NCI-H2081 treated with DMSO at 0.1 percent for 48 hours (cell line): ENCODE measurements at regions not wholly inside any gene's neighbourhood (a gene's known extent, or its start where the extent isn't known, plus 50 kb on each side); places are given as distances from the start of the nearest gene placed in this dataset.
"Not testable (repeated sequence)": the region's sequence is repeated elsewhere in the genome, so short reads cannot be mapped to it uniquely, and the experiment has no call there.

Experiments used
- DNase-seq: peaks from one replicate; lab custom pipeline; 2025; lab: John Stamatoyannopoulos, UW

DNA sequence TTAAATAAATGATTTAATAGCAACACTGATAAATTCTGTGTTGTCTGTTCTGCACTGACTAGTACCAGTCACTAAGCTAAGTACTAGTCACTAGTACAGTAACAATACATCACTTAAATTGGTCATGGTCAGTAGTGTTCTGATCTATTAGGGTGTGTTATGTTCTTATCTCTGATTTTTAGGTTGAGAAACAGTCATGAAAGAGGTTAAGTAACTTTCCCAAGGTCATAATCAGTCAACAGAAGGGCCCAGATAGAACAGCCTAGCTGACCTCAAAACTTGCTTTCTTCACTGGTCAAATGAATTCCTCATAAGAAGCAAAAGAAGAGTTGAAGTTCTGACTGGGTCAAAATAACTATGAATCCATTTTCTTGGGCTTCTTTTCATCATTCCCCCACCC, 1492.7 kb downstream of the MAT2B start:
- DNase-seq: no peak

DNA sequence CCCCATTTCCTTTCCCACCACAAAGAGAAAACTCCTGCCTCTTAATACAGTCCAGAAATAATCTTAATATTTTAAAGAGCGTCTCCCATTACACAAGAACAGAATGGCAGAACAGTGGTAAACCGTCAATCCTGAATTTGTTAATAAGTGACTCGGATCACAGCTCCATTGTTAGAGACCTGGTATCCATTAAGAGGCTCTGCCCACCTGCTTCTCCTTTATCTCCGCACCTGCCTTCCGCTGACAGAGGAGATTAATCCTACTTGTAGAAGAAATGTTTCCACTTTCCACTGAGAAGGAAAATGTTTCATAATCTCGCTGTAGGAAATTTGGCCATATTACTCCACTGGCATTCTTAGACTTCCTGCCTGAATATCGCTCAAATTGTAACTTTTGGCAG, 1493.2 kb downstream of the MAT2B start:
- no peak for DNase-seq

DNA sequence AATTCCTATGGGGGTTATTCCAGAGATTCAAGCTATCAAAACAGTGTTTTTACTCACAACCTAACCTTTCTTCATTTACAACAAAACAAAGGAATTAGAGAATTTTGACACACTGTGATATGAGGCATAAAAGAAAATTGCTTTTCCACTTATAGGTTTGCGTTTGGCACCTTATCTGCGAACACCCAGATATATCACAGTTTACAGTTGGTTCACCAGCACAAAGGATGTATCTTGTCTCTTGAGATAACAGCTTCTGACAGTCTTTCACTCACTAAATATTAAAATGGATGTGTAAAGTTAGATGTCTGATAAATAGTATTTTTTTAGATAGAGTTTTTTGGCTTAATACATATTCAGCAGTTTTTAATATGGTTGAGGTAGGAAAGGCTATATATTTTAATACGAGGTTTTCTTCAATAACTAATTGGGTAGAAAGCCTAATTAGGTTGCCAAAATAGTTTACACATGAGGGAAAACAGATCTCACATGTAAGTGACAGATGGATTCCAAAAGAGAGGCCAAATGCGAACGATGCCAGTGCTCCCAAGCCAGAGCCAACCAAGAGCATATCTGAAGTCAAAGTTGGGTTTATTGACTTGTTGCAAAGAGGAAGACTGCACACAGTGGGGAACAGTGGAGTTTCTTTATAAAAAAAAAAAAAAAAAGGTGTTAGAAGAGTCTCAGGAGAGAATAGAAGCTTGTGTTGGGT, 1495.2 kb downstream of the MAT2B start:
- no peak for DNase-seq

DNA sequence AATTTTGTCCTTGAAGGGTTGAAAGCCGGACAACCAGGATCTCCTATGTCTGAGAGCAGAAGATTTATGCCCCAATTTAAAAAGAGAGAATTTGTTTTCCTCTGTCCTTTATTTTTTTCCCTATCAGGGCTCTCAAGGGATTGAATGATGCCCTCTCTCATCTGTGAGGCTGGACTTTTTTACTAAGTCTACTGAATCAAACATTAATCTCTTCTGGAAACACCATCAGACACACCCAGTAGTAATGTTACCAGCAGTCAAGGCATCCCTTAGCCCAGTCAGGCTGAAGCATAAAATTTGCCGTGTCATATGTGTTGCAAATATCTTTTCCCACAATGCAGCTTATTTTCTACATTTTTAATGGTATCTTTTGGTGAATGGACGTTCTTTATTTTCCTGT, 1497.9 kb downstream of the MAT2B start:
- no peak for DNase-seq

DNA sequence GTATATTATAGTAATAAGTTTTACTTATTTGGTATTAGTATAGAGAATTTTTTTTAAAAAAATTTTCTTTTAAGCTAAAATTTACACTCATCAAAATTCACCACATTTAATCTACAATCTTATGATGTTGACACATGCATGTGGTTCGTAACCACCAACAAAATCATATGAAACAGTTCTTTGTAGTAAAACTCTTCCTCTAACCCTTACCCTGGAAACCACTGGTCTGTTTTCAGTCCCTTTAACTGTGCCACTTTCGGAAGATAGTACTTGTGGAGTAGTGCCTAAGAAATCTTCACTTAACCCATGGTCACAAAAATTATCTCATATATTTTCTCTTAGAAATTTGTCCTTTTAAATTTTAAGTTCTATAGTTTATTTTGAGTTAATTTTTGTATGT, 1498.8 kb downstream of the MAT2B start:
- no peak for DNase-seq

DNA sequence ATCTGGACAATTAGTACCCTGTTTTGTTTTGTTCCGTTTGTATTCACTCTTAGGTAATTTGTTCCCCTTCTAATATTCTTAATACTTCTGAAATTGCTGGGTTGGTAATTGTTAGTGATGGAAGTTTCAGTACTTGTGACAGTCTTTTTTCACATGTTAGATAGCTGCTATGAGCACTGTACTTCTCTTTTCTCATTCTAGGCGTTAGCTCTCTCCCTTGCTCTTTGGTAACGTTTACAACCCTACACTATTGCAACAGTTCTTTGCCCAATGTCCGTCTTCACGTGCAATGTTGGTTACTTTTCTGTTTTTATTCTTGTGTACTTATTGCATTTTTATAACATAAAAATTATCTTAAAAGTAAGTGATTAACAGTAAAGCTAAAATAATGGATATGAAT, 1509.0 kb downstream of the MAT2B start:
- no peak for DNase-seq

DNA sequence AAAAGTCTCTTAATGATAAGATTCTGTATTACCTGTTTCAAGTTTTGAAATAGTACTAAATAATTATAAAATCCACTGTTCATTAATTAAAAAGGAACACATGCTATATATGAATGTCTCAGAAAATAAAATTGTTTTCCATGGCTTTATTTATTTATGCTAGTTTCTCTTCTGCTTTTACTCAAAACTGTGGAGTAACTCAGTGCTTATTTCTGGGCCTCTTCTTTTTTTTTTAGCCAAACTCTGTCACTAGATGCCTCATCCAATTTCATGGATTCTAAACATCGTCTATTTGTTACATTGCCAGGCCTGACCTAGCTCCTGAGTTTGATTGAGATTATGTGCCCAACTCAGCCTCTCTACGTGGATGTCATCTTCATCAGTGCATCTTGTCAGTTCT, 1509.7 kb downstream of the MAT2B start:
- no peak for DNase-seq

DNA sequence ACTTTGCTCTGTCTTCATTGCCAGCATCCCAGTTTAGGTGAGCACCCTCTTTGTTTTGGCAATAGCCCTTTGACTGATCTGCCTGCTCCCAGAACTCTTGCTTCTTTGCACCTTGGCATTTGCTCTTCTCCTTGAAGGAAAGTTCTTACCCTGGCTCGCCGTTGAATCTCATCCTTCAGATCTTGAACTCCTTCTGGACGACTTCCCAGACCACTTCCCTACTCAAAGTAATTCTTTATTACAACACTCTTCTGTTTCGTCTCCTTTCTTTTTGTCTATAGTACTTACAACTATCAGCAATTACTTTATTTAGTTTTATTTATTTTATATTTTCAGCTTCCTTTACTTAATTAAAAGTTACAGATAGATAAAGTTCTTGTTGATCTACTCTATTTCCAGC, 1510.1 kb downstream of the MAT2B start:
- DNase-seq: no peak

DNA sequence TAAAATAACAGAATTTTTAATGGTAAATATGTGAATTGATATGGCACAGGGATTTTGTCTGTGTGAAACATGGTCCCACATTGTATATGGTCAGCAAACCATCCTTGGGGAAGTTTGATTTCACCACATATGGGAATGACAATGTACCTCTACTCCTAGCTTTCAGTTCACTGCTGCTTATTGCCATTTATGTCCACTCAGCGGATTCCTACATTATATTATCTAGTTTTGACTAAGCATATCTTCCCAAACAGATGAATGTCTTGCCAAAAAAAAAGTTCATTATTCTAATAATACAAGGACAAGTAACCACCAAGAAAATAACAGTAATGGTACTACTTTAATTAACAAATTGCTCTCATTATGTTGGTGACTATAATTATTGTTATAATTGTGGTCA, 1521.6 kb downstream of the MAT2B start:
- DNase-seq: no peak

DNA sequence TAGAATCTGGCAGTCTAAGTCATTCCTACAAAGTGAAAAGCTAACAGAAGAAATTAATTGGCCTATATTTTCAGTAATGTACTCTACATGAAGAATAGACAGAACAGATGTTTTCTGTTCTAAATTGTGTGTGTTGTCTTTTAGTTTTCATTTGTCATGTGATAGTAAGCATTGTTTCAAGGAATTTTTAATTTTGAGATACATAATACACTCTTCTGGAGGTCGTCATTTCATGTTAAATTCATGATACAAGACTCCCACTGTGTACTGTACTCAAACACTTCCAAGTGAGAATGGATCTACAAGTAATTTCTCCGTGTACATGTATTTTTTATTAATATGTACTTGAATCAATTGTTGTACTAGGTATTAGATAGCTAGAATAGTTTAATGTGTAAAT, 1522.9 kb downstream of the MAT2B start:
- DNase-seq: no peak

DNA sequence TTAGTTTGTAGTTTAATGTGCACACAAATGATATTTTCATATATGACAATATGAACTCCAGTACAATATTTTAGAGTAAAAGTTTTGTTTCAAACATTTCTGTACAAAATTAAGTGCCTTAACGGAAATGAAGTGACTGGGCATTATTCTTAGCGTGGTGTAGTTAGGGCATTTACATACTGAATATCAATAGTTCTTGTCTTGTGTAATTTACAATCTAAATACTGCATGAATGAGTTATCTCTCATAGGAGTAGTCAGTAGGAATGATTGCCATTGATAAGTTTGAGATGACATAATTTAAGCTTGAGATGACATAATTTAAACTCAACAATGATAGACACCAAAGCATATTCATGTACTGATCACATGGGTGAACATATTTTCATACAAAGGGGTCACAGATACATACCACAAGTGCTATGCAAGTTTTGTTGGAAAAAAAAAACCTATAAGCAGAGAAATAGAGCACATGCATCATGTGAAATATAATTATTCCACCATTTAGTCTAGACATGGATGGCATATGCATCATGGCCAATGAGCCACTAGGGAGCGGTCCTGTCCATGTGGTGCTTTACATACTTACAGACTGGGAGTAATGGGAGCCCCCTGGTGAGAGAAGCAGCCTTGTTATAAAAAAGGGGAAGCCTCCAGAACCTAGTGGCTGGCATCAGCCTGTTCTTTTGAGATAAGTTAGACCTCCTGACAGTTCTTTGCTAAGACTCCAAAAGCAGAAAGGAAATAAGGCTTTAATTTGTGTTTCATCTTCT, 1523.9 kb downstream of the MAT2B start:
- no peak for DNase-seq

DNA sequence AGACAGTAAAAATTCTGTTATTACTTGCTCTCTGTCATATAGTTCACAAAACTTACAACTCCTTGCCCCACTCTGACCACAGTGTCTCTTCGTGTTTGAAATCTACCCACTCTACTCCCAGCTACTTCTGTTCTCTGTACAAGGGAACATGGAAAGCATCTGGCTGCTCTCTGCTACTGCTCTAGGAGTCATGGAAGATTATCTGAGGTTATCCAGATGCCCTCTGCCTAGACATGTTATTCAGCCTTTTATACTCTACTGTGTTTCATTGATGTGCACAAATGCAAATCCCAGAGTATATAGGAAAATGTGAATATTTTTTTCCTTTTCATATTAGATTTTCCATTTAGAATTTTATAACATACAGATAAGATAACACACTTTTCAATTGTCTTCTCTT, 1525.6 kb downstream of the MAT2B start:
- DNase-seq: no peak

DNA sequence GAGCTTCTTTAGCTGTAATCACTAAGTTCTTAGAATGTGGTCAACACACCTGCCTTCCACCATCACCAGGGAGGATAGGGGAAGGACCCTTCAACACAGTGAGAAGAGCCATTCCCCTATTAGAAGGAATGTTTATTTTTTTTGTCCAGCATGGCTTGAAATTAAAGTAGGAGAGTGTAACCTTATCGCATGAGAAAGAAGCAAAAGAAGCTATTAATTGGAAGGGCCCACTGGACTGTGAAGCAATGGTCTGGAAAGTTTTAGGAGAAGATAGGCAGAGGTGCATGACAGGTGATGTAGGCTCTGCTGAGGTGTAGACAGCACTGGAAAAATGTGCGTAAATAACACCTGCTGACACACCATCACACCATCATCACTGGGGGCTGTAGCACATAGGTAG, 1526.0 kb downstream of the MAT2B start:
- DNase-seq: no peak

DNA sequence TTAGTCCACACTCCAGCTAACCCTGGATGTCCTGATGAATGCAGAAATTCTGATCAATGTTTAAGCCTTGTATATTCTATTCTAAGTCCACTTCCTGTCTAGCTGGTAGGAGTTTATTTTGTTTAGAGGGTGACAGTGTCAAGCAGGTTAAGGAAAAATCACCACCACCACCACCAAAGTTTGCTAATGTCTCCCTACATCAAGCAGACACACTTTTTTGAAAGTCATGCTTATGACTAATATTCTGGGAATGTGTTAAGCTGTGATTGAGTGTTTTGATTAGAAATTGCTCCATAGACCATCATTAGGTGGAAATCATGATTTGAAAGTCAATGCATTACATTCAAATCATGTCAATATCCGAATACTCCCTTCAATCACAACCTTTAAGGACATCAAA, 1530.1 kb downstream of the MAT2B start:
- no peak for DNase-seq

DNA sequence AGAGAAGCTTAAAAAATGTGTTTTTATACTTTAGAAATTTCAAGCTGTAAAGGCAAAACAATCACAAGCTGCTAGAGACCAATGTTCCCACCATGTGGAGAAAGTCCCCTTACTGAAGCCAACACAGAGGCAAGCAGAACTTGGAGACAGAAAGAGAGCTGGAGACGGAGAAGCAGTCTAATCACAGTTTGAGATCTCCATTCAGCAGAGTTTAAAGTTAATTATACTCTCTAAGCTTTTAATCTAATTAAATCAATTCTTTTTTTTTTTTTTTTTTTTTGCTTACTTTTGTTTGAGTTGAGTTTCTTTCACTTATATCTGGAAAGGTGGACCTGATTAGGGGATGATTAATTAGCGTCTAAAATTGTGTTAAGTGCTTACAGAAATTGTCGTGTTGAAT, 1534.3 kb downstream of the MAT2B start:
- DNase-seq: no peak

DNA sequence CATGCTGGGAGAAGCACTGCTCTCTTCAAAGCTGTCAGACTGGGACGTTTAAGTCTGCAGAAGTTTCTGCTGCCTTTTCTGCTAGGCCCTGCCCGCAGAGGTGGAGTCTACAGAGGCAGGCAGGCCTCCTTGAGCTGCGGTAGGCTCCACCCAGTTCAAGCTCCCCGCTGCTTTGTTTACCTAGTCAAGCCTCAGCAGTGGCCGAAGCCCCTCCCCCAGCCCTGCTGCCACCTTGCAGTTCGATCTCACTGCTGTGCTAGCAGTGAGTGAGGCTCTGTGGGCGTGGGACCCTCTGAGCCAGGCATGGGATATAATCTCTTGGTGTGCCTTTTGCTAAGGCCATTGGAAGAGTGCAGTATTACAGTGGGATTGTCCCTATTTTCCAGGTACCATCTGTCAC, 1540.5 kb downstream of the MAT2B start:
- not testable (repeated sequence) for DNase-seq

DNA sequence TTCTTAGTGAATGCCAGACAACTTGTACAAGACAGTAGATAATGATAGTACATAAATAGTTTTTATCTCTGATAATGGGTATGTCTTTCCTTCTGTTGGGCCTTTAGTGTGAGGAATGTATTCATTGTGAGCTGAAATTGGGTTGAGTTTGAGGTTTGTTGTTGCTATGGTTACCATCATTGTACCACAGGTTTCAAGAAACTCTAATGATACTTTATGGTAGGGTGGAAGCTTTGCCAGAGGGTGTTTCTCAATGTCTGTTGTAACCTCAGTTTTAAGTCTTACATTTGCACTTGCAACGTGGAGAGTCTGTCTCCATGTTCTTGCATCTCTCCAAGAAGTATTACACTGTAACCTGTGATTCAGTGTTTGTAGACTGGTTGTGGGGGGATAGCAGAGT, 1550.1 kb downstream of the MAT2B start:
- DNase-seq: no peak

DNA sequence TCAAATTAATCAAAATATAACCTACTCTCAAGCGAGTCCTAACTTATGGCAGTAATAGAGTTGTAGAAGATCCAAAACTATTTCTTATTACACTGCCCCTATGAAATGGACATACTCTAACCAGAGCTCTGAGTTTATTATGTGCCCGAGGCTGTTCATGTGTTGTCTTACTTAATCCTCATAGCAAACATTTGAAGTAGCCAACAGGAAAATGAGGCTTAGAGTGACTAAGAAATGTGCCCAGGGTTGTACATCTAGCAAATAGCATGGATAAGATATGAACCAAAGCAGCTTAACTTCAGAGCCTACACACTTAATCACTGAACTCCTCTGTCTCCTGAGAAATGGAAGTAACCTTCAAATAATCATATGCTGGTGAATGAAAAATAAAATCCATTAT, 1551.7 kb downstream of the MAT2B start:
- no peak for DNase-seq

DNA sequence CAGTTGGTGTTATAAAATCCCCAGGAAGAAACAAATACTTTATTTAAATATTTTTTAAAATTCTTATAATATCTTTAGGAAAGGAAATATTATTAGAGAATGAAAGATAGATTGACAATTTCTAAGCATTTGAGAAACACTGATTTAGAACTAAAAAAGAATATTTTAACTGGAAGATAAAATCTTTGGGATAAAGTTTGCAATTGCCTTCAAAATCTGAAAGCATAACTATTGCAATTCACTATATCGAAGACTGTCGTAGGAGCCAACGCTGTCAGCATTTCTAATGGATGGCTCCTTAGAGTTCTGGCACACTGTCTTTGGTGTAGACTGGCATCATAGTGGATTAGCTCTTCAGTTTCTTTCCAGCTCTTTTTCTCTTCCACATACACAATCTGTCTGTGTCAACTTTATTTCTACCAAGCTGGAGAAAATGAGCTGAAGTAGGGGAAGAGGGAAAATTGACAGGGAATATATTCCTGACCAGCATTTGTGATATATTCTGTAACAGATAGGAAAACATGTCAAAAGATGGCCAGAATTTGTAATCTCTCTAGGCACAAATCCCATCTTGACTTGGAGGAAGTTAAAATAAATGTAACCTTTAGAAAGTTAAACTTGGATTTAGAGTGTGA, 1561.4 kb downstream of the MAT2B start:
- no peak for DNase-seq

DNA sequence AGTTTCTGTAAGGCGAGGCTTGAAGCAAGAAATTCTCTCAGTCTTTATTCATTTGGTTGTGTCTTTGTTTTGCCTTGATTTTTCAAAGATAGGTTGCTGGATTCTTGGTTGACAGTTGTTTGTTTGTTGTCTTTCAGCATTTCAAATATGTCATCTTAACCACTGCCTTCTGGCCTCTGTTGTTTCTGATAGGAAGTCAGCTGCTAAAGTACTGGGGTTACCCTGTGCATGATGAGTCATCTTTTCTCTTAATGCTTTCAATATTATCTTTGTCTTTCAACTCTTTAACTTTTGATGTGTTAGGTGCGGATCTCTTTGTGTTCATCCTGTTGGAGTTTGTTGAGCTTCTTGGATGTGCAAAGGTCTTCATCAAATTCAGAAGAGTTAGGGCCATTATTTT, 1571.3 kb downstream of the MAT2B start:
- no peak for DNase-seq

DNA sequence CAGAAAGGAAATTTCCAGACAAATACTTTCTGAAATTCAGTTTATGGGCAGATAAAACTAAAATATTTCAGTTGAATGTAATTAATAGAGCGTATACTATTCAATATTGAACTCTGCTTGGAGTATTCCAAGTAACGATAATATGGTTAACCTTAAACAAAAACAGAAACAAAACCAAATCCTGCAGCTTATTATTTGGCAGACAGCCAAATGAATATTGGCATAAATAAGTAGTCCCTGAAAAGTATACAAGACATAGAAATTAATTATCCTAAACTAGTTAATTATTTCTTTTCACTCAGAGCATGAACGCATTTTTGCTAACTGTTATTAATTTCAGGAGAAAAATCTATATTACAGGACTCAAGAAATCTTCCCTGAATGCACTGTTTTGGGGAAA, 1574.0 kb downstream of the MAT2B start:
- DNase-seq: no peak

DNA sequence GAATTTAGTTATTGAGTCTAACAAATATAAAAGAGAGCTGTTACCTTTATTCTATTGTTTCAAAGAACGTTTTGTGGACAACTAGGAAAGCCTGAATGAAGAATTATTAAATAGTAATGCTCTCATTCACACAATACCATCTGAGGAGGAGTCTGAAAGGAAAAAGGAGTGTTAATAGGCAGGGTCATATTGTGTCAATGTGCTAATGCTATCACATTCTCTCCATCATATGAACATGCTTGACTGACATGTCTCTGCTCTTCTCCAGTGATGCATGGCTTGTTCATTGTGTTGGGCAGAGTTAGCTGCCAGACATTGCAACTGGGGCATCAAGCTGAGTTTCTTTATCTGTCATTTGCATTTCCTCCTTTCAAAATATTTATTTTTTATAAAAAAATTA, 1578.0 kb downstream of the MAT2B start:
- DNase-seq: no peak

DNA sequence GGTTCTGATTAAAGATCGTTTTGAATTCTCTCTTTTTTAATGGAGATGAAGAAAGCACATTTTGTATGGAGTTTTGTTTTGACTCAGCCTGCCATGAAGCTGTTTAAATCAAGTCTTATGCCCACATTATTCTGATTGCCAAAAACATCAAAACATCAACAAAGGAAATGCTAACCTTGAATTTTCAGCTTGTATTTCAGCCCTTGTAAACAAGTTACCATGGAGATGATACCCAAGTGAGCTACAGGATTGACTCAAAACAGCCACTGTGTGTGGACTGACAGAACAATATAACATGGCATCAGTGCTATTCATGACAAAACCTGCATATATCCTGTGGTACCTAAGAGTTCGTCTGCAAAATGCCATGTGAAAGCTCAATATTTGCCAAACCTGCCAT, 1581.0 kb downstream of the MAT2B start:
- DNase-seq: no peak
